Adrenal gland (tissue), 5 donors: ENCODE measurements at regions not wholly inside any gene's neighbourhood (a gene's known extent, or its start where the extent isn't known, plus 50 kb on each side); places are given as distances from the start of the nearest gene placed in this dataset.

Source experiments
- POLR2A ChIP-seq, 2 donors: fragments of 450-650 bp; IDR thresholded peaks; one replicate each; pipeline ENCODE4 v1.6.1; 2017; ENCODE audit warnings: antibody characterized with exemption in 2 of 2, mild to moderate bottlenecking in 2 of 2, moderate library complexity in 1 of 2
- TF ChIP-seq, protein P1 (sequence below), 6 experiments: fragments of 450-650 bp in 4 of 6; fragments of 200-600 bp in 2 of 6; sonication (generic) in 1 of 6; IDR thresholded peaks; 1 replicate in 5 of 6; 2 replicates in 1 of 6; pipeline versions ENCODE4 v1.5.1 to v1.8.0; 2016 to 2021; ENCODE audit warnings: antibody characterized with exemption in 6 of 6, mild to moderate bottlenecking in 2 of 6, moderate library complexity in 1 of 6
- donor health status: DM: no; HTN: no; CAD: no.

DNA sequence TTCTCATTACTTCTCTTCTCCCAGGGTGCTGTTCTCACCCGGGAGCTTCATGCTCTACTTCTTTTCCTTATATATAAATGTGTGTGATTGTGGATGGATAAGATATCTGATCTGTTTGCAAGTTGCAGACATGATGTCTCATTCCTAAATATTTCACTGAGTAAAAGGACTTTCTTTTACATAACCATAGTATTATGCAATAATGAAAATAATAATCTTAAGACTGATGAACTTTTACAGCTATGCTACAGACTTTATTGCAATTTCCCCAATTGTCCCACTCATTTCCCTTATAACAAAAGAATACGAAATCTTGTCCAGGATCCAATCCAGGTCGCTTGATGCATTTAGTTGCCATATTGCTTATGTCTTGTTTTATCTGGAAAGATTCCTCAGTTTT lies 284.5 kb upstream of the JAG1 start:
- TF ChIP-seq, protein P1, sequence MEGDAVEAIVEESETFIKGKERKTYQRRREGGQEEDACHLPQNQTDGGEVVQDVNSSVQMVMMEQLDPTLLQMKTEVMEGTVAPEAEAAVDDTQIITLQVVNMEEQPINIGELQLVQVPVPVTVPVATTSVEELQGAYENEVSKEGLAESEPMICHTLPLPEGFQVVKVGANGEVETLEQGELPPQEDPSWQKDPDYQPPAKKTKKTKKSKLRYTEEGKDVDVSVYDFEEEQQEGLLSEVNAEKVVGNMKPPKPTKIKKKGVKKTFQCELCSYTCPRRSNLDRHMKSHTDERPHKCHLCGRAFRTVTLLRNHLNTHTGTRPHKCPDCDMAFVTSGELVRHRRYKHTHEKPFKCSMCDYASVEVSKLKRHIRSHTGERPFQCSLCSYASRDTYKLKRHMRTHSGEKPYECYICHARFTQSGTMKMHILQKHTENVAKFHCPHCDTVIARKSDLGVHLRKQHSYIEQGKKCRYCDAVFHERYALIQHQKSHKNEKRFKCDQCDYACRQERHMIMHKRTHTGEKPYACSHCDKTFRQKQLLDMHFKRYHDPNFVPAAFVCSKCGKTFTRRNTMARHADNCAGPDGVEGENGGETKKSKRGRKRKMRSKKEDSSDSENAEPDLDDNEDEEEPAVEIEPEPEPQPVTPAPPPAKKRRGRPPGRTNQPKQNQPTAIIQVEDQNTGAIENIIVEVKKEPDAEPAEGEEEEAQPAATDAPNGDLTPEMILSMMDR (IDR thresholded peaks at IDR 0.05), result no peak
- no peak for TF ChIP-seq POLR2A (IDR thresholded peaks at IDR 0.05)
